Endothelial cell of umbilical vein (primary cell): ENCODE measurements at regions not wholly inside any gene's neighbourhood (a gene's known extent, or its start where the extent isn't known, plus 50 kb on each side); places are given as distances from the start of the nearest gene placed in this dataset.

Source experiments
- BruUV-seq: library from RNA; stranded (reverse); fragments of 400-500 nt; replicated peaks from 2 replicates; lab custom pipeline; 2021; lab: Mats Ljungman, UMichigan
- CTCF ChIA-PET: fragments of 300-600, 350-600 bp; sonication (Branson Sonifier 250); formaldehyde crosslinking; loops from one replicate; lab custom pipeline; 2021; ENCODE audit warnings: antibody characterized with exemption, inconsistent platforms; lab: Charles Lee
- POLR2A ChIA-PET: fragments of 300-600, 350-600 bp; sonication (Branson Sonifier 250); formaldehyde crosslinking; loops from one replicate; lab custom pipeline; 2021; ENCODE audit warnings: antibody characterized with exemption, inconsistent platforms; lab: Charles Lee
- DNase-seq: peaks from one replicate; pipeline ENCODE4 v3.0.0-alpha.2; 2011; ENCODE audit warnings: low read depth, low spot score
- FAIRE-seq: peaks from 2 replicates; lab custom pipeline; 2011; peaks lifted over from hg19 to GRCh38; lab: Jason Lieb, UNC
- H2AFZ ChIP-seq: 2 replicates; pipeline ENCODE4 v1.6.0; 2012; ENCODE audit warnings: low read depth, low read length, control low read depth, inconsistent platforms
- H3K27ac ChIP-seq: 2 replicates; pipeline ENCODE4 v1.5.1; 2011; ENCODE audit warnings: low read depth, mild to moderate bottlenecking, control low read depth, low read length, moderate library complexity; ENCODE audit not compliant: insufficient read depth
- H3K27me3 ChIP-seq, 2 experiments: 2 replicates each; pipeline versions ENCODE4 v1.6.0 to v1.6.1; 2011; ENCODE audit warnings: low read length in 2 of 2, mixed read lengths in 1 of 2; ENCODE audit not compliant: control insufficient read depth in 2 of 2, insufficient read depth in 2 of 2
- H3K36me3 ChIP-seq, 2 experiments: 2 replicates in 1 of 2; 3 replicates in 1 of 2; pipeline ENCODE4 v1.5.1; 2011; ENCODE audit warnings: low read length in 2 of 2, mild to moderate bottlenecking in 1 of 2, moderate library complexity in 1 of 2; ENCODE audit not compliant: control insufficient read depth in 2 of 2, insufficient read depth in 2 of 2; ENCODE audit errors: extremely low read depth in 1 of 2
- H3K4me1 ChIP-seq: 3 replicates; pipeline ENCODE4 v1.5.1; 2011; ENCODE audit warnings: mild to moderate bottlenecking, low read length; ENCODE audit not compliant: control insufficient read depth, insufficient read depth; ENCODE audit errors: extremely low read depth
- H3K4me2 ChIP-seq: 2 replicates; pipeline ENCODE4 v1.6.1; 2011; ENCODE audit warnings: low read length, control low read depth, mixed read lengths; ENCODE audit not compliant: insufficient read depth
- H3K4me3 ChIP-seq, 3 experiments: fragments of 200-600 bp in 1 of 3; sonication (generic), shearing (Covaris generic) in 1 of 3; replicated peaks in 1 of 3; 2 replicates each; pipeline ENCODE4 v1.5.1; 2011 to 2016; ENCODE audit warnings: control low read depth in 3 of 3, low read length in 3 of 3, mild to moderate bottlenecking in 2 of 3, inconsistent platforms in 1 of 3, low read depth in 1 of 3, moderate library complexity in 1 of 3; ENCODE audit not compliant: insufficient read depth in 1 of 3
- H3K79me2 ChIP-seq: 2 replicates; pipeline ENCODE4 v1.6.0; 2012; ENCODE audit warnings: low read length, inconsistent platforms; ENCODE audit not compliant: control insufficient read depth, insufficient read depth
- H3K9ac ChIP-seq: replicated peaks from 2 replicates; pipeline ENCODE3; 2011; ENCODE audit warnings: low read length, control low read depth; ENCODE audit not compliant: insufficient read depth; ENCODE audit errors: extremely low read depth
- H3K9me1 ChIP-seq: replicated peaks from 3 replicates; pipeline ENCODE4 v1.6.0; 2011; ENCODE audit warnings: mild to moderate bottlenecking, low read length; ENCODE audit not compliant: control insufficient read depth, insufficient read depth; ENCODE audit errors: extremely low read depth
- H3K9me3 ChIP-seq: replicated peaks from 2 replicates; pipeline ENCODE4 v1.5.1; 2012; ENCODE audit warnings: low read length, inconsistent platforms; ENCODE audit not compliant: control insufficient read depth, insufficient read depth
- H4K20me1 ChIP-seq: replicated peaks from 2 replicates; pipeline ENCODE3; 2011; ENCODE audit warnings: mild to moderate bottlenecking, low read length; ENCODE audit not compliant: control insufficient read depth, insufficient read depth; ENCODE audit errors: extremely low read depth
- EZH2 ChIP-seq: IDR thresholded peaks from 2 replicates; pipeline ENCODE4 v1.6.1; 2012; ENCODE audit warnings: borderline replicate concordance, low read depth, mild to moderate bottlenecking, moderate library complexity, low read length, inconsistent platforms; ENCODE audit not compliant: severe bottlenecking
- FOS ChIP-seq: IDR thresholded peaks from 2 replicates; pipeline ENCODE4 v1.6.1; 2011; ENCODE audit warnings: mild to moderate bottlenecking, low read length, moderate library complexity, borderline replicate concordance; ENCODE audit not compliant: insufficient read depth
- GATA2 ChIP-seq: IDR thresholded peaks from 2 replicates; pipeline ENCODE4 v1.7.0; 2011; ENCODE audit warnings: low read depth, mild to moderate bottlenecking, moderate library complexity, mixed read lengths, low read length; ENCODE audit not compliant: insufficient read length, insufficient read depth
- JUN ChIP-seq: IDR thresholded peaks from 2 replicates; pipeline ENCODE4 v1.6.1; 2011; ENCODE audit warnings: borderline replicate concordance, low read depth; ENCODE audit not compliant: insufficient read length, insufficient read depth
- MYC ChIP-seq: IDR thresholded peaks from one replicate; pipeline ENCODE4 v1.6.1; 2011; ENCODE audit warnings: mild to moderate bottlenecking, low read depth, low read length
- POLR2A ChIP-seq: IDR thresholded peaks from 2 replicates; pipeline ENCODE4 v1.6.1; 2012; ENCODE audit warnings: low read depth, mild to moderate bottlenecking, control low read depth, low read length
- POLR2AphosphoS5 ChIP-seq: IDR thresholded peaks from 2 replicates; pipeline ENCODE4 v1.6.1; 2012; ENCODE audit warnings: low read depth, mild to moderate bottlenecking, control low read depth, low read length, moderate library complexity; ENCODE audit not compliant: insufficient read depth
- dilution Hi-C: fragments of 300-500 bp; cut with MboI; formaldehyde crosslinking; loops from one replicate; pipeline ENCODE4 v1.15.0; 2019; ENCODE audit warnings: low sequenced_read_pairs; ENCODE audit not compliant: extremely low pct_ligation_motif_present
- intact Hi-C: fragments of 100-400 bp; cut with micrococcal nuclease; formaldehyde crosslinking; loops from one replicate; pipeline ENCODE4 v1.10.0; 2022
- TF ChIP-seq, protein P1 (sequence below), 2 donors: IDR thresholded peaks; 1 replicate in 1 of 2; 2 replicates in 1 of 2; pipeline ENCODE4 v1.5.1; 2011; ENCODE audit warnings: low read length in 2 of 2, mild to moderate bottlenecking in 2 of 2, moderate library complexity in 2 of 2, control low read depth in 1 of 2, inconsistent platforms in 1 of 2, low read depth in 1 of 2; ENCODE audit not compliant: insufficient read depth in 1 of 2; ENCODE audit errors: extremely low read depth in 1 of 2
- TF ChIP-seq, protein P2 (sequence below): IDR thresholded peaks from 2 replicates; pipeline ENCODE4 v1.6.1; 2011; ENCODE audit not compliant: insufficient read depth, insufficient read length

DNA sequence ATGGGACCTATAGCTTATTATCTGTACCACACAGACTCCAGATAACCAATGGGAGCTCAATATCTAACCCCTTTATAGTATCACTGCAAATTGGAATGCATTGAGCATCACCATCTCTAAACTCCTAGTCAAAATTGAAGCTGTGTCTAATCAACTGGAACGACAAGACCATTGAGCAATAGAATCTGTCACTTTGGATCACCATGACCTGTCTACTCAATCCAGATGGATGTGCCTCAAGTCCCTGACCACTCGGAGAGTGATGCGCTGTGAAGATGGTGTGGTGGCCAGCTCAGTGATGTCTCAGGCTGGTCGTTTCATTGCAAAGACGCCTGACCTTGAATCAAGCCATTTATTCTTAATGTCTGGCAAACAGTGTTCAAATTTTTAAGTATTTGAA, 160.5 kb downstream of the SEMA6D start:
- FAIRE-seq, result no peak
- intact Hi-C loops (no loop called here), dilution Hi-C loops (no loop called here)
- BruUV-seq, result no TSS peak
- H3K79me2 ChIP-seq, result no peaks in the 10 kb centered on the region
- no peak overlapping the region for H3K27ac ChIP-seq
- no peaks in the 10 kb centered on the region for H3K9me3 ChIP-seq
- H3K4me1 ChIP-seq, result no peaks in the 10 kb centered on the region
- H3K4me2 ChIP-seq, result no peak overlapping the region
- ChIA-PET CTCF (no interaction called here), POLR2A (no interaction called here)
- H4K20me1 ChIP-seq, result no peaks in the 10 kb centered on the region
- no peaks in the 10 kb centered on the region for H3K9me1 ChIP-seq
- H3K27me3 ChIP-seq, result peaks cover 2 to 5% of the 10 kb centered on the region in 2 experiments
- no peak for DNase-seq
- no peaks in the 10 kb centered on the region for H3K36me3 ChIP-seq
- H2AFZ ChIP-seq, result no peak overlapping the region
- H3K4me3 ChIP-seq, result no peak overlapping the region
- TF ChIP-seq, protein P1, sequence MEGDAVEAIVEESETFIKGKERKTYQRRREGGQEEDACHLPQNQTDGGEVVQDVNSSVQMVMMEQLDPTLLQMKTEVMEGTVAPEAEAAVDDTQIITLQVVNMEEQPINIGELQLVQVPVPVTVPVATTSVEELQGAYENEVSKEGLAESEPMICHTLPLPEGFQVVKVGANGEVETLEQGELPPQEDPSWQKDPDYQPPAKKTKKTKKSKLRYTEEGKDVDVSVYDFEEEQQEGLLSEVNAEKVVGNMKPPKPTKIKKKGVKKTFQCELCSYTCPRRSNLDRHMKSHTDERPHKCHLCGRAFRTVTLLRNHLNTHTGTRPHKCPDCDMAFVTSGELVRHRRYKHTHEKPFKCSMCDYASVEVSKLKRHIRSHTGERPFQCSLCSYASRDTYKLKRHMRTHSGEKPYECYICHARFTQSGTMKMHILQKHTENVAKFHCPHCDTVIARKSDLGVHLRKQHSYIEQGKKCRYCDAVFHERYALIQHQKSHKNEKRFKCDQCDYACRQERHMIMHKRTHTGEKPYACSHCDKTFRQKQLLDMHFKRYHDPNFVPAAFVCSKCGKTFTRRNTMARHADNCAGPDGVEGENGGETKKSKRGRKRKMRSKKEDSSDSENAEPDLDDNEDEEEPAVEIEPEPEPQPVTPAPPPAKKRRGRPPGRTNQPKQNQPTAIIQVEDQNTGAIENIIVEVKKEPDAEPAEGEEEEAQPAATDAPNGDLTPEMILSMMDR (IDR thresholded peaks at IDR 0.05; ENCODE audit: extremely low read depth in 1 of 2, insufficient read depth in 1 of 2, low read depth in 1 of 2, low read length in 2 of 2), result no peak
- TF ChIP-seq EZH2 (no peak), POLR2A (no peak), MYC (no peak), JUN (no peak), GATA2 (no peak), POLR2AphosphoS5 (no peak), FOS (no peak)
- TF ChIP-seq, protein P2, sequence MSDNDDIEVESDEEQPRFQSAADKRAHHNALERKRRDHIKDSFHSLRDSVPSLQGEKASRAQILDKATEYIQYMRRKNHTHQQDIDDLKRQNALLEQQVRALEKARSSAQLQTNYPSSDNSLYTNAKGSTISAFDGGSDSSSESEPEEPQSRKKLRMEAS, result no peak
- H3K9ac ChIP-seq, result no peak overlapping the region
